GM12878 (cell line): ENCODE measurements at regions not wholly inside any gene's neighbourhood (a gene's known extent, or its start where the extent isn't known, plus 50 kb on each side); places are given as distances from the start of the nearest gene placed in this dataset.

Source experiments
- BMI1 ChIP-seq: fragments of 450-650 bp; IDR thresholded peaks from 2 replicates; pipeline ENCODE4 v1.6.1; 2016; ENCODE audit warnings: mild to moderate bottlenecking, moderate library complexity, borderline replicate concordance
- CTCF ChIP-seq, 3 experiments: IDR thresholded peaks in 2 of 3; conservative IDR thresholded peaks in 1 of 3; 2 replicates each; pipeline ENCODE4 v1.5.1; 2011; ENCODE audit warnings: low read depth in 3 of 3, low read length in 3 of 3, mild to moderate bottlenecking in 3 of 3, control low read depth in 2 of 3, moderate library complexity in 2 of 3, inconsistent platforms in 1 of 3, mixed read lengths in 1 of 3; ENCODE audit not compliant: control insufficient read depth in 2 of 3, insufficient read depth in 1 of 3; ENCODE audit errors: extremely low read depth in 1 of 3
- EGR1 ChIP-seq, 2 experiments: IDR thresholded peaks; 1 replicate in 1 of 2; 2 replicates in 1 of 2; pipeline ENCODE4 v1.6.1; 2011 to 2012; ENCODE audit warnings: low read depth in 2 of 2, low read length in 2 of 2, borderline replicate concordance in 1 of 2, mild to moderate bottlenecking in 1 of 2, moderate library complexity in 1 of 2
- POLR2AphosphoS5 ChIP-seq: IDR thresholded peaks from 2 replicates; pipeline ENCODE4 v1.6.1; 2011; ENCODE audit warnings: mild to moderate bottlenecking, low read length, inconsistent platforms
- RAD21 ChIP-seq: IDR thresholded peaks from 2 replicates; pipeline ENCODE4 v1.6.1; 2011; ENCODE audit warnings: mild to moderate bottlenecking, low read depth, low read length, moderate library complexity; ENCODE audit not compliant: insufficient read depth
- USF1 ChIP-seq: IDR thresholded peaks from 2 replicates; pipeline ENCODE4 v1.6.1; 2011; ENCODE audit warnings: borderline replicate concordance, low read depth, mild to moderate bottlenecking, moderate library complexity, mixed read lengths, low read length; ENCODE audit not compliant: insufficient read depth; ENCODE audit errors: extremely low read length
- USF2 ChIP-seq: IDR thresholded peaks from 2 replicates; pipeline ENCODE4 v1.6.1; 2011; ENCODE audit warnings: low read depth, low read length, improper control_type of control experiment, borderline replicate concordance

GRCh38 chr16:51950118-51950780 is 596.7 kb downstream of the TOX3 start:
- TF ChIP-seq BMI1 (no peak), CTCF (IDR thresholded peaks at IDR 0.05 in 2 of 3, conservative IDR thresholded peaks at IDR 0.05 in 1 of 3; ENCODE audit: control insufficient read depth in 2 of 3, extremely low read depth in 1 of 3, insufficient read depth in 1 of 3, low read depth in 3 of 3, low read length in 3 of 3) (no peak), USF2 (no peak), POLR2AphosphoS5 (no peak), EGR1 (IDR thresholded peaks at IDR 0.05; ENCODE audit: borderline replicate concordance in 1 of 2, low read depth in 2 of 2, low read length in 2 of 2) (no peak), RAD21 (no peak), USF1 (no peak)
